Caco-2 (cell line): ENCODE measurements at regions not wholly inside any gene's neighbourhood (a gene's known extent, or its start where the extent isn't known, plus 50 kb on each side); places are given as distances from the start of the nearest gene placed in this dataset.

Experiments
- BruUV-seq: library from RNA; stranded (reverse); fragments of 400-500 nt; replicated peaks from 2 replicates; lab custom pipeline; 2021; lab: Mats Ljungman, UMichigan
- CTCF ChIA-PET: fragments of 300-600 bp; sonication (Branson Sonifier 250); formaldehyde crosslinking; loops from one replicate; lab custom pipeline; 2022; ENCODE audit warnings: antibody characterized with exemption; lab: Charles Lee
- POLR2A ChIA-PET: fragments of 300-600 bp; sonication (Branson Sonifier 250); formaldehyde crosslinking; loops from one replicate; lab custom pipeline; 2022; ENCODE audit warnings: antibody characterized with exemption; lab: Charles Lee
- DNase-seq, 2 experiments: peaks; one replicate each; pipeline versions ENCODE4 v3.0.0 to v3.0.0-alpha.2; 2020 to 2022
- H3K27me3 ChIP-seq: replicated peaks from 2 replicates; pipeline ENCODE4 v1.6.0; 2011; ENCODE audit warnings: low read length; ENCODE audit not compliant: control insufficient read depth, insufficient read depth
- H3K36me3 ChIP-seq: 2 replicates; pipeline ENCODE4 v1.5.1; 2011; ENCODE audit warnings: low read length; ENCODE audit not compliant: control insufficient read depth, insufficient read depth
- H3K4me1 ChIP-seq: fragments of 250-450 bp; sonication (Bioruptor Pico); 2 replicates; pipeline ENCODE4 v1.5.1; 2020; ENCODE audit warnings: mild to moderate bottlenecking
- H3K4me3 ChIP-seq: 2 replicates; pipeline ENCODE4 v1.5.1; 2011; ENCODE audit warnings: low read depth, mild to moderate bottlenecking, control low read depth, low read length
- H3K9me3 ChIP-seq: fragments of 250-450 bp; sonication (Bioruptor Pico); 2 replicates; pipeline ENCODE4 v1.5.1; 2020; ENCODE audit warnings: mild to moderate bottlenecking, moderate library complexity
- H3K27ac Mint-ChIP-seq: one replicate; pipeline ENCODE4 v1.8.0; 2022; ENCODE audit warnings: mixed read lengths; ENCODE audit not compliant: unreplicated experiment
- H3K27me3 Mint-ChIP-seq: one replicate; pipeline ENCODE4 v1.8.0; 2022; ENCODE audit warnings: mixed read lengths; ENCODE audit not compliant: insufficient read depth, unreplicated experiment
- H3K36me3 Mint-ChIP-seq: one replicate; pipeline ENCODE4 v1.8.0; 2022; ENCODE audit warnings: mild to moderate bottlenecking, mixed read lengths; ENCODE audit not compliant: insufficient read depth, unreplicated experiment
- H3K4me1 Mint-ChIP-seq: one replicate; pipeline ENCODE4 v1.8.0; 2022; ENCODE audit warnings: low read depth, mixed read lengths; ENCODE audit not compliant: unreplicated experiment
- H3K4me3 Mint-ChIP-seq: one replicate; pipeline ENCODE4 v1.8.0; 2022; ENCODE audit warnings: mild to moderate bottlenecking, moderate library complexity, mixed read lengths; ENCODE audit not compliant: unreplicated experiment
- H3K9me3 Mint-ChIP-seq: one replicate; pipeline ENCODE4 v1.8.0; 2022; ENCODE audit warnings: mixed read lengths; ENCODE audit not compliant: unreplicated experiment
- CTCF ChIP-seq, 2 experiments: fragments of 200-600 bp in 1 of 2; IDR thresholded peaks; 1 replicate in 1 of 2; 2 replicates in 1 of 2; pipeline versions ENCODE4 v1.5.1 to v1.8.0; 2011 to 2022; ENCODE audit warnings: antibody characterized with exemption in 1 of 2, control low read depth in 1 of 2, inconsistent platforms in 1 of 2, low read depth in 1 of 2, low read length in 1 of 2, mild to moderate bottlenecking in 1 of 2, moderate library complexity in 1 of 2; ENCODE audit not compliant: insufficient read depth in 1 of 2, severe bottlenecking in 1 of 2, unreplicated experiment in 1 of 2
- intact Hi-C: fragments of 100-400 bp; cut with micrococcal nuclease; formaldehyde crosslinking; loops from one replicate; pipeline ENCODE4 v1.10.0; 2022; ENCODE audit not compliant: unreplicated experiment

GRCh38 chr20:39871013-39871412 lies 818.0 kb downstream of the MAFB start:
- BruUV-seq: no TSS peak
- CTCF ChIA-PET: no interaction called here
- Histone ChIP-seq H3K4me3 (no peak overlapping the region), H3K4me1 (no peaks in the 10 kb centered on the region), H3K9me3 (no peaks in the 10 kb centered on the region), H3K27me3 (no peaks in the 10 kb centered on the region), H3K36me3 (no peaks in the 10 kb centered on the region)
- no peak overlapping the region for H3K27ac Mint-ChIP-seq
- POLR2A ChIA-PET: no interaction called here
- TF ChIP-seq CTCF (IDR thresholded peaks at IDR 0.05; ENCODE audit: insufficient read depth in 1 of 2, low read depth in 1 of 2, low read length in 1 of 2, severe bottlenecking in 1 of 2, unreplicated experiment in 1 of 2): no peak
- H3K36me3 Mint-ChIP-seq: no peaks in the 10 kb centered on the region
- DNase-seq: no peak
- H3K4me3 Mint-ChIP-seq: no peak overlapping the region
- H3K9me3 Mint-ChIP-seq: no peaks in the 10 kb centered on the region
- H3K27me3 Mint-ChIP-seq: peaks cover 10% of the 10 kb centered on the region
- no peaks in the 10 kb centered on the region for H3K4me1 Mint-ChIP-seq
- intact Hi-C loops: loop anchor here (5.0 kb wide), 1 partner anchor 214 kb away; no protein-coding TSS in a partner anchor

- peaks cover 12% of the 10 kb centered on the region for H3K27me3 Mint-ChIP-seq
- Histone ChIP-seq H3K36me3 (no peaks in the 10 kb centered on the region), H3K4me3 (no peak overlapping the region), H3K4me1 (no peaks in the 10 kb centered on the region), H3K9me3 (no peaks in the 10 kb centered on the region), H3K27me3 (no peaks in the 10 kb centered on the region)
- H3K4me1 Mint-ChIP-seq: no peaks in the 10 kb centered on the region
- no peaks in the 10 kb centered on the region for H3K36me3 Mint-ChIP-seq
- no peak overlapping the region for H3K4me3 Mint-ChIP-seq
- intact Hi-C loops: no loop called here
- H3K9me3 Mint-ChIP-seq: no peaks in the 10 kb centered on the region
- no peak overlapping the region for H3K27ac Mint-ChIP-seq
- no peak for TF ChIP-seq CTCF (IDR thresholded peaks at IDR 0.05; ENCODE audit: insufficient read depth in 1 of 2, low read depth in 1 of 2, low read length in 1 of 2, severe bottlenecking in 1 of 2, unreplicated experiment in 1 of 2)
- no peak for DNase-seq
- POLR2A ChIA-PET: no interaction called here
- BruUV-seq: no TSS peak
- CTCF ChIA-PET: no interaction called here
Observed at GRCh38 chr20:39865446-39865845, 823.6 kb downstream of the MAFB start.

- ChIA-PET POLR2A (no interaction called here), CTCF (interaction anchor here (1.2 kb wide), 1 partner anchor 12 kb away, joined by 8 read pairs; no protein-coding TSS in a partner anchor)
- BruUV-seq: no TSS peak
- Mint-ChIP-seq H3K27ac (no peak overlapping the region), H3K9me3 (no peaks in the 10 kb centered on the region), H3K4me3 (no peak overlapping the region), H3K27me3 (peaks cover 11% of the 10 kb centered on the region), H3K36me3 (no peaks in the 10 kb centered on the region), H3K4me1 (no peaks in the 10 kb centered on the region)
- Histone ChIP-seq H3K36me3 (no peaks in the 10 kb centered on the region), H3K4me1 (no peaks in the 10 kb centered on the region), H3K9me3 (no peaks in the 10 kb centered on the region), H3K27me3 (no peaks in the 10 kb centered on the region), H3K4me3 (no peak overlapping the region)
- no peak for TF ChIP-seq CTCF (IDR thresholded peaks at IDR 0.05; ENCODE audit: insufficient read depth in 1 of 2, low read depth in 1 of 2, low read length in 1 of 2, severe bottlenecking in 1 of 2, unreplicated experiment in 1 of 2)
- no peak for DNase-seq
- intact Hi-C loops: no loop called here
Observed at GRCh38 chr20:39862470-39862891, 826.6 kb downstream of the MAFB start.
